IMR-90 (cell line): ENCODE measurements at regions not wholly inside any gene's neighbourhood (a gene's known extent, or its start where the extent isn't known, plus 50 kb on each side); places are given as distances from the start of the nearest gene placed in this dataset.

Experiments
- ATAC-seq: fragments of 200-7000 bp; cut with Tn5 transposase; 2 replicates; pipeline ENCODE4 v1.9.1; 2020; ENCODE audit warnings: low read depth, mild to moderate bottlenecking, moderate library complexity
- BruUV-seq: library from RNA; stranded (reverse); fragments of 400-500 nt; replicated peaks from 2 replicates; lab custom pipeline; 2021; lab: Mats Ljungman, UMichigan
- CTCF ChIA-PET: fragments of 300-600 bp; formaldehyde crosslinking; extraction: SDS; loops from one replicate; lab custom pipeline; 2021; ENCODE audit warnings: antibody characterized with exemption; lab: Yijun Ruan, JAX
- POLR2A ChIA-PET: fragments of 300-600 bp; sonication (Branson Sonifier 250); formaldehyde crosslinking; loops from one replicate; lab custom pipeline; 2022; ENCODE audit warnings: antibody characterized with exemption; ENCODE audit not compliant: unreplicated experiment; lab: Charles Lee
- DNase-seq: peaks from one replicate; pipeline ENCODE4 v3.0.0; 2013
- H2AFZ ChIP-seq: replicated peaks from 2 replicates; pipeline ENCODE3; 2013; ENCODE audit warnings: low read length, mild to moderate bottlenecking; ENCODE audit not compliant: poor library complexity
- H2AK5ac ChIP-seq: 2 replicates; pipeline ENCODE4 v1.6.1; 2013; ENCODE audit warnings: low read depth, low read length, inconsistent platforms
- H2AK9ac ChIP-seq: replicated peaks from 2 replicates; pipeline ENCODE3; 2013; ENCODE audit warnings: mild to moderate bottlenecking, low read depth, low read length, moderate library complexity; ENCODE audit not compliant: poor library complexity
- H2BK120ac ChIP-seq: 2 replicates; pipeline ENCODE4 v1.6.1; 2013; ENCODE audit warnings: low read depth, low read length, inconsistent platforms
- H2BK15ac ChIP-seq: 3 replicates; pipeline ENCODE4 v1.6.1; 2013; ENCODE audit warnings: low read depth, low read length, inconsistent platforms
- H2BK20ac ChIP-seq: 2 replicates; pipeline ENCODE4 v1.6.1; 2013; ENCODE audit warnings: low read depth, mild to moderate bottlenecking, inconsistent platforms, low read length, moderate library complexity
- H2BK5ac ChIP-seq: 2 replicates; pipeline ENCODE4 v1.6.1; 2013; ENCODE audit warnings: mild to moderate bottlenecking, low read depth, low read length, inconsistent platforms; ENCODE audit not compliant: poor library complexity, severe bottlenecking
- H3K14ac ChIP-seq: replicated peaks from 2 replicates; pipeline ENCODE4 v1.6.1; 2013; ENCODE audit warnings: low read depth, low read length, inconsistent platforms
- H3K18ac ChIP-seq: 2 replicates; pipeline ENCODE4 v1.6.1; 2013; ENCODE audit warnings: low read depth, low read length, control low read depth
- H3K23ac ChIP-seq: 2 replicates; pipeline ENCODE4 v1.6.1; 2013; ENCODE audit warnings: low read depth, low read length, inconsistent platforms
- H3K27ac ChIP-seq: 2 replicates; pipeline ENCODE4 v1.5.1; 2013; ENCODE audit warnings: mild to moderate bottlenecking, control low read depth, low read length; ENCODE audit not compliant: insufficient read depth
- H3K27me3 ChIP-seq: 2 replicates; pipeline ENCODE4 v1.6.1; 2013; ENCODE audit warnings: low read length; ENCODE audit not compliant: control insufficient read depth, insufficient read depth
- H3K36me3 ChIP-seq: 2 replicates; pipeline ENCODE4 v1.6.1; 2013; ENCODE audit warnings: low read length, mixed read lengths; ENCODE audit not compliant: control insufficient read depth, insufficient read depth
- H3K4ac ChIP-seq: 2 replicates; pipeline ENCODE4 v1.6.1; 2013; ENCODE audit warnings: low read depth, low read length, inconsistent platforms
- H3K4me1 ChIP-seq: 2 replicates; pipeline ENCODE4 v1.6.1; 2013; ENCODE audit warnings: low read length, mixed read lengths; ENCODE audit not compliant: control insufficient read depth, insufficient read depth
- H3K4me2 ChIP-seq: 2 replicates; pipeline ENCODE4 v1.6.1; 2013; ENCODE audit warnings: low read depth, mild to moderate bottlenecking, control low read depth, low read length, moderate library complexity
- H3K4me3 ChIP-seq: 2 replicates; pipeline ENCODE4 v1.5.1; 2013; ENCODE audit warnings: low read depth, mild to moderate bottlenecking, control low read depth, low read length, moderate library complexity; ENCODE audit not compliant: insufficient read depth
- H3K56ac ChIP-seq: 2 replicates; pipeline ENCODE4 v1.6.1; 2013; ENCODE audit warnings: low read length, inconsistent platforms; ENCODE audit not compliant: insufficient read depth; ENCODE audit errors: extremely low read depth
- H3K79me1 ChIP-seq, 2 experiments: 2 replicates each; pipeline ENCODE4 v1.6.1; 2013; ENCODE audit warnings: low read length in 2 of 2, inconsistent platforms in 1 of 2, low read depth in 1 of 2
- H3K9ac ChIP-seq: 2 replicates; pipeline ENCODE4 v1.6.1; 2013; ENCODE audit warnings: low read depth, low read length, control low read depth
- H3K9me1 ChIP-seq: 2 replicates; pipeline ENCODE4 v1.6.1; 2013; ENCODE audit warnings: low read length, inconsistent platforms; ENCODE audit not compliant: insufficient read depth
- H3K9me3 ChIP-seq: 2 replicates; pipeline ENCODE4 v1.6.1; 2013; ENCODE audit warnings: low read length; ENCODE audit not compliant: control insufficient read depth, insufficient read depth
- H4K20me1 ChIP-seq: 2 replicates; pipeline ENCODE4 v1.6.1; 2013; ENCODE audit warnings: low read length, inconsistent platforms; ENCODE audit not compliant: insufficient read depth
- H4K5ac ChIP-seq: 2 replicates; pipeline ENCODE4 v1.6.1; 2013; ENCODE audit warnings: mild to moderate bottlenecking, low read depth, low read length, control low read depth
- H4K8ac ChIP-seq, 2 experiments: 2 replicates each; pipeline ENCODE4 v1.6.1; 2013; ENCODE audit warnings: low read depth in 2 of 2, low read length in 2 of 2, control low read depth in 1 of 2, inconsistent platforms in 1 of 2
- H4K91ac ChIP-seq: 2 replicates; pipeline ENCODE4 v1.6.1; 2013; ENCODE audit warnings: low read depth, low read length, inconsistent platforms; ENCODE audit not compliant: insufficient read depth
- BHLHE40 ChIP-seq: fragments of 150-350 bp; IDR thresholded peaks from 2 replicates; pipeline ENCODE4 v1.6.1; 2016; ENCODE audit warnings: mild to moderate bottlenecking, low read depth, low read length
- CEBPB ChIP-seq: IDR thresholded peaks from 2 replicates; pipeline ENCODE4 v1.6.1; 2012; ENCODE audit warnings: low read depth, low read length, improper control_type of control experiment
- CHD1 ChIP-seq: IDR thresholded peaks from 2 replicates; pipeline ENCODE4 v1.6.1; 2012; ENCODE audit warnings: low read depth, low read length, improper control_type of control experiment
- FOS ChIP-seq: fragments of 150-350 bp; IDR thresholded peaks from 2 replicates; pipeline ENCODE4 v1.6.1; 2016; ENCODE audit warnings: low read depth, low read length
- MAFK ChIP-seq: IDR thresholded peaks from 2 replicates; pipeline ENCODE4 v1.6.1; 2012; ENCODE audit warnings: low read depth, low read length, improper control_type of control experiment
- MAZ ChIP-seq: IDR thresholded peaks from 2 replicates; pipeline ENCODE4 v1.6.1; 2012; ENCODE audit warnings: low read depth, mild to moderate bottlenecking, low read length, improper control_type of control experiment, moderate library complexity, borderline replicate concordance
- MXI1 ChIP-seq: IDR thresholded peaks from 2 replicates; pipeline ENCODE4 v1.6.1; 2012; ENCODE audit warnings: low read depth, mild to moderate bottlenecking, low read length, moderate library complexity, borderline replicate concordance
- NFE2L2 ChIP-seq: fragments of 150-350 bp; IDR thresholded peaks from 2 replicates; pipeline ENCODE4 v1.6.1; 2016; ENCODE audit warnings: low read depth, mild to moderate bottlenecking, low read length
- POLR2A ChIP-seq: IDR thresholded peaks from 2 replicates; pipeline ENCODE4 v1.6.1; 2012; ENCODE audit warnings: mild to moderate bottlenecking, low read depth, low read length
- RAD21 ChIP-seq: IDR thresholded peaks from 2 replicates; pipeline ENCODE4 v1.6.1; 2012; ENCODE audit warnings: low read length, improper control_type of control experiment
- RCOR1 ChIP-seq: IDR thresholded peaks from 2 replicates; pipeline ENCODE4 v1.6.1; 2012; ENCODE audit warnings: mild to moderate bottlenecking, low read length, improper control_type of control experiment; ENCODE audit not compliant: insufficient replicate concordance
- RFX5 ChIP-seq: IDR thresholded peaks from 2 replicates; pipeline ENCODE4 v1.8.0; 2012; ENCODE audit warnings: low read depth, mild to moderate bottlenecking, low read length, moderate library complexity
- SMC3 ChIP-seq: fragments of 150-350 bp; IDR thresholded peaks from 2 replicates; pipeline ENCODE4 v1.6.1; 2016; ENCODE audit warnings: low read depth, mild to moderate bottlenecking, antibody characterized with exemption, low read length, moderate library complexity
- WGBS, 2 experiments: methylation state at CpG; one replicate each; pipeline versions ENCODE4 v1.1.5 to v1.1.7; 2013; ENCODE audit warnings: missing lambda C conversion rate in 2 of 2; ENCODE audit not compliant: insufficient read length in 1 of 2; ENCODE audit errors: extremely low coverage in 2 of 2; 5-methylcytosine and 5-hydroxymethylcytosine counted together
- dilution Hi-C: fragments of 300-500 bp; cut with HindIII; formaldehyde crosslinking; loops from one replicate; pipeline ENCODE4 v1.14.3; 2018; ENCODE audit warnings: low sequenced_read_pairs; ENCODE audit not compliant: unreplicated experiment
- in situ Hi-C: fragments of 300-500 bp; cut with MboI; formaldehyde crosslinking; loops from 3 replicates; pipeline ENCODE4 v1.14.3; 2019; ENCODE audit warnings: low sequenced_read_pairs, inconsistent platforms, mixed read lengths
- intact Hi-C: fragments of 100-400 bp; cut with micrococcal nuclease; formaldehyde crosslinking; loops from 2 replicates; pipeline ENCODE4 v1.10.0; 2022
- TF ChIP-seq, protein P1 (sequence below): fragments of 150-350 bp; IDR thresholded peaks from 2 replicates; pipeline ENCODE4 v1.6.1; 2016; ENCODE audit warnings: low read depth, mild to moderate bottlenecking, low read length, moderate library complexity, borderline replicate concordance
- TF ChIP-seq, protein P2 (sequence below): fragments of 150-350 bp; IDR thresholded peaks from 2 replicates; pipeline ENCODE4 v1.6.1; 2017; ENCODE audit warnings: mild to moderate bottlenecking, antibody characterized with exemption, low read length, low read depth
- TF ChIP-seq, protein P3 (sequence below): conservative IDR thresholded peaks from 2 replicates; pipeline ENCODE4 v1.5.1; 2012; ENCODE audit warnings: mild to moderate bottlenecking, low read depth, low read length, improper control_type of control experiment

DNA sequence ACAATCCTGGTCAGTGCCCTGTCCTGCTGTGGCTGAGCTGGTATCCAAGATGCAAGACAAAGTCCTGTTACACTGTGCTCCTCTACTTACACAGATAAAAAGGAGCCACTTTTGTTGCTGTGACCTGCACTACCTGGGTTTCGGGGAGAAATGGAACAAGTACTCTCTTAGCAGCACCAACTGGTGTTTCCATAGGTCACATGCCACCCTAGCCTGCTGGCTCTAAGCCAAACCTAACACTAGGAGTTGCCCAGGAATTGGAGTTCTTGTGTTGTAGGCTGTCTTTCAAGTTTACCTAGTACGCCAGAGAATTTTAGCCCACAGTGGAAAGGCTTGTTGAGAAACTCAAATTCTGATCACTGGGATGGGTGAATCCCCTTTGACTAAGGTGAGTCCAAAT, 727.4 kb downstream of the FAM133A start:
- Histone ChIP-seq H3K27me3 (no peaks in the 10 kb centered on the region), H3K4me3 (no peak overlapping the region), H3K9me3 (no peaks in the 10 kb centered on the region; the same call in 1 of the 2 replicates), H4K20me1 (no peaks in the 10 kb centered on the region), H3K79me1 (no peaks in the 10 kb centered on the region), H2BK15ac (no peak overlapping the region), H2AK9ac (no peak overlapping the region), H3K36me3 (no peaks in the 10 kb centered on the region), H2BK5ac (no peak overlapping the region), H4K8ac (no peak overlapping the region), H4K5ac (no peak overlapping the region), H3K56ac (no peak overlapping the region), H3K14ac (no peak overlapping the region), H3K23ac (no peak overlapping the region), H2AK5ac (no peak overlapping the region), H4K91ac (no peak overlapping the region), H2BK20ac (no peak overlapping the region), H2BK120ac (no peak overlapping the region), H3K27ac (no peak overlapping the region), H3K9ac (no peak overlapping the region), H3K4me1 (no peaks in the 10 kb centered on the region), H3K9me1 (no peaks in the 10 kb centered on the region), H3K4ac (no peak overlapping the region), H2AFZ (no peak overlapping the region), H3K4me2 (no peak overlapping the region), H3K18ac (no peak overlapping the region)
- TF ChIP-seq MXI1 (no peak), RFX5 (no peak), MAFK (no peak), NFE2L2 (no peak), FOS (no peak), CEBPB (no peak), SMC3 (no peak), POLR2A (no peak), RAD21 (no peak), CHD1 (no peak), RCOR1 (no peak), MAZ (no peak), BHLHE40 (no peak)
- TF ChIP-seq, protein P1, sequence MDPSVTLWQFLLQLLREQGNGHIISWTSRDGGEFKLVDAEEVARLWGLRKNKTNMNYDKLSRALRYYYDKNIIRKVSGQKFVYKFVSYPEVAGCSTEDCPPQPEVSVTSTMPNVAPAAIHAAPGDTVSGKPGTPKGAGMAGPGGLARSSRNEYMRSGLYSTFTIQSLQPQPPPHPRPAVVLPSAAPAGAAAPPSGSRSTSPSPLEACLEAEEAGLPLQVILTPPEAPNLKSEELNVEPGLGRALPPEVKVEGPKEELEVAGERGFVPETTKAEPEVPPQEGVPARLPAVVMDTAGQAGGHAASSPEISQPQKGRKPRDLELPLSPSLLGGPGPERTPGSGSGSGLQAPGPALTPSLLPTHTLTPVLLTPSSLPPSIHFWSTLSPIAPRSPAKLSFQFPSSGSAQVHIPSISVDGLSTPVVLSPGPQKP: no peak
- TF ChIP-seq, protein P2, sequence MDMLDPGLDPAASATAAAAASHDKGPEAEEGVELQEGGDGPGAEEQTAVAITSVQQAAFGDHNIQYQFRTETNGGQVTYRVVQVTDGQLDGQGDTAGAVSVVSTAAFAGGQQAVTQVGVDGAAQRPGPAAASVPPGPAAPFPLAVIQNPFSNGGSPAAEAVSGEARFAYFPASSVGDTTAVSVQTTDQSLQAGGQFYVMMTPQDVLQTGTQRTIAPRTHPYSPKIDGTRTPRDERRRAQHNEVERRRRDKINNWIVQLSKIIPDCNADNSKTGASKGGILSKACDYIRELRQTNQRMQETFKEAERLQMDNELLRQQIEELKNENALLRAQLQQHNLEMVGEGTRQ: no peak
- TF ChIP-seq, protein P3, sequence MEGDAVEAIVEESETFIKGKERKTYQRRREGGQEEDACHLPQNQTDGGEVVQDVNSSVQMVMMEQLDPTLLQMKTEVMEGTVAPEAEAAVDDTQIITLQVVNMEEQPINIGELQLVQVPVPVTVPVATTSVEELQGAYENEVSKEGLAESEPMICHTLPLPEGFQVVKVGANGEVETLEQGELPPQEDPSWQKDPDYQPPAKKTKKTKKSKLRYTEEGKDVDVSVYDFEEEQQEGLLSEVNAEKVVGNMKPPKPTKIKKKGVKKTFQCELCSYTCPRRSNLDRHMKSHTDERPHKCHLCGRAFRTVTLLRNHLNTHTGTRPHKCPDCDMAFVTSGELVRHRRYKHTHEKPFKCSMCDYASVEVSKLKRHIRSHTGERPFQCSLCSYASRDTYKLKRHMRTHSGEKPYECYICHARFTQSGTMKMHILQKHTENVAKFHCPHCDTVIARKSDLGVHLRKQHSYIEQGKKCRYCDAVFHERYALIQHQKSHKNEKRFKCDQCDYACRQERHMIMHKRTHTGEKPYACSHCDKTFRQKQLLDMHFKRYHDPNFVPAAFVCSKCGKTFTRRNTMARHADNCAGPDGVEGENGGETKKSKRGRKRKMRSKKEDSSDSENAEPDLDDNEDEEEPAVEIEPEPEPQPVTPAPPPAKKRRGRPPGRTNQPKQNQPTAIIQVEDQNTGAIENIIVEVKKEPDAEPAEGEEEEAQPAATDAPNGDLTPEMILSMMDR: no peak
- CTCF ChIA-PET: no interaction called here
- dilution Hi-C loops (no loop called here), intact Hi-C loops (no loop called here), in situ Hi-C loops (no loop called here)
- no TSS peak for BruUV-seq
- POLR2A ChIA-PET: no interaction called here
- no peak for DNase-seq
- ATAC-seq: no peak
- 33% methylated on average over 1 of the region's 2 CpGs; no CpG with 5 or more reads in 1 of the 2 experiments for WGBS, 2 experiments
